ENCODE measurements at regions not wholly inside any gene's neighbourhood (a gene's known extent, or its start where the extent isn't known, plus 50 kb on each side); places are given as distances from the start of the nearest gene placed in this dataset.

DNA sequence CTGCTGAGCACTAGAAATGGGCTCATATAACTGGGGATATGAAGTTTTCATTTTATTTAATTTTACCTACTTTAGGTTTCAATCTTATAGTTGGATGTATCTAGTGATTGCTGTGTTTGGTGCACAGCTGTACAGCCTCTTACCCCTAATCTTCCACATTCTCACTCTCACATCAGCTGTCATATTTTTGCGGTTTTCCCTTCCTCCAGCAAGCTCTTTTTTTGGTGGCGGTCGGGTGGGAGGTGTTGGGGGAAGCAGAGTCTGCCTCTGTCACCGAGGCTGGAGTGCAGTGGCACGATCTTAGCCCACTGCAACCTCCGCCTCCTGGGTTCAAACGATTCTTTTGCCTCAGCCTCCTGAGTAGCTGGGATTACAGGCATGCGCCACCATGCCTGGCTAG, 445.1 kb upstream of the ISX start:
- TF ChIP-seq, protein P1, sequence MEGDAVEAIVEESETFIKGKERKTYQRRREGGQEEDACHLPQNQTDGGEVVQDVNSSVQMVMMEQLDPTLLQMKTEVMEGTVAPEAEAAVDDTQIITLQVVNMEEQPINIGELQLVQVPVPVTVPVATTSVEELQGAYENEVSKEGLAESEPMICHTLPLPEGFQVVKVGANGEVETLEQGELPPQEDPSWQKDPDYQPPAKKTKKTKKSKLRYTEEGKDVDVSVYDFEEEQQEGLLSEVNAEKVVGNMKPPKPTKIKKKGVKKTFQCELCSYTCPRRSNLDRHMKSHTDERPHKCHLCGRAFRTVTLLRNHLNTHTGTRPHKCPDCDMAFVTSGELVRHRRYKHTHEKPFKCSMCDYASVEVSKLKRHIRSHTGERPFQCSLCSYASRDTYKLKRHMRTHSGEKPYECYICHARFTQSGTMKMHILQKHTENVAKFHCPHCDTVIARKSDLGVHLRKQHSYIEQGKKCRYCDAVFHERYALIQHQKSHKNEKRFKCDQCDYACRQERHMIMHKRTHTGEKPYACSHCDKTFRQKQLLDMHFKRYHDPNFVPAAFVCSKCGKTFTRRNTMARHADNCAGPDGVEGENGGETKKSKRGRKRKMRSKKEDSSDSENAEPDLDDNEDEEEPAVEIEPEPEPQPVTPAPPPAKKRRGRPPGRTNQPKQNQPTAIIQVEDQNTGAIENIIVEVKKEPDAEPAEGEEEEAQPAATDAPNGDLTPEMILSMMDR (IDR thresholded peaks at IDR 0.05): no peak
- no peak for TF ChIP-seq EZH2 (IDR thresholded peaks at IDR 0.05; ENCODE audit: borderline replicate concordance, insufficient read depth, low read depth, low read length, poor library complexity, severe bottlenecking)

Measured in B cell (primary cell).